Heart left ventricle (tissue), 16 donors: ENCODE measurements at regions not wholly inside any gene's neighbourhood (a gene's known extent, or its start where the extent isn't known, plus 50 kb on each side); places are given as distances from the start of the nearest gene placed in this dataset.

Experiments used
- ATAC-seq, 4 donors: fragments of 200-7000 bp; cut with Tn5 transposase; one replicate each; pipeline ENCODE4 v1.9.1; 2020 to 2022; ENCODE audit warnings: moderate library complexity in 4 of 4, mild to moderate bottlenecking in 3 of 4, moderate number of reproducible peaks in 1 of 4
- DNase-seq, 5 donors: peaks; one replicate each; pipeline ENCODE4 v3.0.0-alpha.2; 2020
- H3K27ac ChIP-seq, 12 donors: fragments of 200-600 bp; sonication (generic) in 4 of 12; one replicate each; pipeline versions ENCODE4 v1.5.0 to v1.8.0; 2016 to 2022; ENCODE audit warnings: mild to moderate bottlenecking in 2 of 12
- H3K27me3 ChIP-seq, 9 donors: fragments of 200-600 bp; sonication (generic) in 2 of 9; one replicate each; pipeline versions ENCODE4 v1.5.1 to v1.8.0; 2016 to 2022; ENCODE audit warnings: mild to moderate bottlenecking in 3 of 9
- H3K36me3 ChIP-seq, 9 donors: fragments of 200-600 bp; sonication (generic) in 2 of 9; one replicate each; pipeline versions ENCODE4 v1.5.0 to v1.8.0; 2018 to 2022; ENCODE audit warnings: mild to moderate bottlenecking in 2 of 9
- H3K4me1 ChIP-seq, 12 donors: fragments of 200-600 bp; sonication (generic) in 4 of 12; one replicate each; pipeline versions ENCODE4 v1.5.0 to v1.8.0; 2016 to 2022; ENCODE audit warnings: mild to moderate bottlenecking in 3 of 12
- H3K4me3 ChIP-seq, 12 donors: fragments of 200-600 bp; sonication (generic) in 4 of 12; one replicate each; pipeline versions ENCODE4 v1.5.0 to v1.8.0; 2017 to 2022; ENCODE audit warnings: mild to moderate bottlenecking in 9 of 12, moderate library complexity in 4 of 12
- H3K9me3 ChIP-seq, 12 donors: fragments of 200-600 bp; sonication (generic) in 4 of 12; one replicate each; pipeline versions ENCODE4 v1.5.0 to v1.8.0; 2016 to 2022; ENCODE audit warnings: mild to moderate bottlenecking in 1 of 12
- POLR2A ChIP-seq, 2 donors: fragments of 450-650 bp; IDR thresholded peaks; one replicate each; pipeline ENCODE4 v1.6.1; 2017; ENCODE audit warnings: antibody characterized with exemption in 2 of 2, mild to moderate bottlenecking in 2 of 2, moderate library complexity in 2 of 2
- whole genome bisulfite sequencing, 4 donors: extraction: QIAGEN DNeasy Blood & Tissue Kit in 2 of 4; methylation state at CpG; one replicate each; pipeline versions ENCODE4 v1.1.5 to v1.1.7; 2013 to 2018; 5-methylcytosine and 5-hydroxymethylcytosine counted together
- intact Hi-C, 10 donors: fragments of 100-400 bp; cut with DNase I; formaldehyde crosslinking; loops; one replicate each; pipeline versions ENCODE4 v1.11.1 to v1.14.2; 2022
- TF ChIP-seq, protein P1 (sequence below), 12 donors: fragments of 200-600 bp; sonication (generic) in 4 of 12; IDR thresholded peaks; one replicate each; pipeline versions ENCODE4 v1.5.0 to v1.8.0; 2018 to 2022; ENCODE audit warnings: antibody characterized with exemption in 12 of 12, mild to moderate bottlenecking in 5 of 12
- donor health status: ischemic (EF 13 %, LVEDD 7.1; RV severe dilation, severe dysfunction).
- donor health status: healthy with polysubstance abuse.
- donor health status: DM: no; HTN: yes; CAD: no.
- donor health status: DM: no; HTN: no; CAD: no.
- donor health status: ischemic (EF 25% LVEDD 6.9; RV normal size, moderate dysfunction).
- donor health status: ischemic (EF 25% LVEDD 5.7; RV mildly dilated, moderate dysfunction).
- donor health status: healthy.
- donor health status: DM: yes; HTN: yes; CAD: no.
- donor health status: ischemic (EF 35%, LVEDD 5.7; RV mildly dilated, moderate dysfunction).
- donor health status: nonischemic (EF 11% LVEDD 7.7; RV severe dilation, severe dysfunction).
- donor health status: DM: yes; HTN: yes; CAD: no.
- donor health status: PGD.
- donor health status: ischemic (EF 29% LVEDD 5.4; RV normal size, mild dysfunction).
- donor health status: nonischemic (EF 23%, LVEDD 6.1; RV moderate dilation, normal function).

DNA sequence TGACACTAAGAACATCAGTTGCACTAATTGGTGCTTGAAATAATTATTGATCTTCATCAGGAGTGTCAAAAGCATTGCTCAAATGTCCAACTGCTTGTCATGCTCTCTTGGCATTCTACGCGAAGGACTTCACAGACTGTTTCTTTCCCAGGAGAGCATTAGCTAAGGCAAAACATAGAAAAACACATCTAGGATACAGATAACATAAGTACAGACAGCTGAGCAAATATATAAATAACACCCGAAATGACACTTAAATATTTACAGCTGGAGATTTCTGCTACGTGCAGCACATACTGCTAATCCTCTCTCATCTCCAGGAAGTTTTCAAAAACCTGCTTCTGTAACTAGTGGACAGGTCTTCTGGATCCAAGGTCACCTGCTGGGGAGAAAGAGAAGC is 120.0 kb upstream of the PRMT8 start:
- TF ChIP-seq POLR2A (IDR thresholded peaks at IDR 0.05) = no peak
- TF ChIP-seq, protein P1, sequence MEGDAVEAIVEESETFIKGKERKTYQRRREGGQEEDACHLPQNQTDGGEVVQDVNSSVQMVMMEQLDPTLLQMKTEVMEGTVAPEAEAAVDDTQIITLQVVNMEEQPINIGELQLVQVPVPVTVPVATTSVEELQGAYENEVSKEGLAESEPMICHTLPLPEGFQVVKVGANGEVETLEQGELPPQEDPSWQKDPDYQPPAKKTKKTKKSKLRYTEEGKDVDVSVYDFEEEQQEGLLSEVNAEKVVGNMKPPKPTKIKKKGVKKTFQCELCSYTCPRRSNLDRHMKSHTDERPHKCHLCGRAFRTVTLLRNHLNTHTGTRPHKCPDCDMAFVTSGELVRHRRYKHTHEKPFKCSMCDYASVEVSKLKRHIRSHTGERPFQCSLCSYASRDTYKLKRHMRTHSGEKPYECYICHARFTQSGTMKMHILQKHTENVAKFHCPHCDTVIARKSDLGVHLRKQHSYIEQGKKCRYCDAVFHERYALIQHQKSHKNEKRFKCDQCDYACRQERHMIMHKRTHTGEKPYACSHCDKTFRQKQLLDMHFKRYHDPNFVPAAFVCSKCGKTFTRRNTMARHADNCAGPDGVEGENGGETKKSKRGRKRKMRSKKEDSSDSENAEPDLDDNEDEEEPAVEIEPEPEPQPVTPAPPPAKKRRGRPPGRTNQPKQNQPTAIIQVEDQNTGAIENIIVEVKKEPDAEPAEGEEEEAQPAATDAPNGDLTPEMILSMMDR (IDR thresholded peaks at IDR 0.05) = no peak
- peaks cover 0 to 4% (median 0%) of the 10 kb centered on the region in 12 donors for H3K4me1 ChIP-seq
- no peaks in the 10 kb centered on the region for H3K36me3 ChIP-seq
- intact Hi-C loops = no loop called here
- no peak overlapping the region for H3K4me3 ChIP-seq
- H3K27ac ChIP-seq = no peak overlapping the region
- no peaks in the 10 kb centered on the region for H3K9me3 ChIP-seq
- WGBS, 4 donors = 48 to 65% (median 53%) methylated on average over 4 of the region's 4 CpGs
- ATAC-seq = no peak
- DNase-seq = no peak
- H3K27me3 ChIP-seq = peaks cover 0 to 30% (median 4%) of the 10 kb centered on the region in 9 donors

DNA sequence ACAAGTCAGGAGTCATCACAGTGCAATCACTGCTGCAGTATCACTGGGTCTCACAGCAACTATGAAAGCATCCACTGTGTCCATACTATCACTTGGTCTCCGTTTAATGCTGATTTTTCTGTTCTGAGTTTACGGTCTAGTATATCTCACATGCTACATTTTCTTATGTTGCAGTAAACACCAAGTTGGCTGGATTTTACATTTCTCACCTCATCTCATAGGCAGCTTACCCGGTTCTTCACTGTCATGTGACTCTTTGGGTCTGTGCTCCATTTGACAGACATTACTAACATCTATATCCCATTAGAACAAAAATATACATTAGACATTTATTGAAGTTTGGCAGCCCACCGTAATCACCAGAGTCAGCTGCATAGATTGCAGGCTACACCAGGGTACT is 115.7 kb upstream of the PRMT8 start:
- DNase-seq (no peak), ATAC-seq (no peak)
- 76 to 94% (median 93%) methylated on average over 4 of the region's 4 CpGs for WGBS, 4 donors
- Histone ChIP-seq H3K4me3 (no peak overlapping the region), H3K36me3 (no peaks in the 10 kb centered on the region), H3K9me3 (no peaks in the 10 kb centered on the region), H3K27ac (no peak overlapping the region), H3K27me3 (peaks cover 0 to 6% (median 0%) of the 10 kb centered on the region in 9 donors), H3K4me1 (peaks cover 0 to 4% (median 0%) of the 10 kb centered on the region in 12 donors)
- TF ChIP-seq POLR2A (IDR thresholded peaks at IDR 0.05) = no peak
- TF ChIP-seq, protein P1 (IDR thresholded peaks at IDR 0.05) = no peak
- intact Hi-C loops = no loop called here

DNA sequence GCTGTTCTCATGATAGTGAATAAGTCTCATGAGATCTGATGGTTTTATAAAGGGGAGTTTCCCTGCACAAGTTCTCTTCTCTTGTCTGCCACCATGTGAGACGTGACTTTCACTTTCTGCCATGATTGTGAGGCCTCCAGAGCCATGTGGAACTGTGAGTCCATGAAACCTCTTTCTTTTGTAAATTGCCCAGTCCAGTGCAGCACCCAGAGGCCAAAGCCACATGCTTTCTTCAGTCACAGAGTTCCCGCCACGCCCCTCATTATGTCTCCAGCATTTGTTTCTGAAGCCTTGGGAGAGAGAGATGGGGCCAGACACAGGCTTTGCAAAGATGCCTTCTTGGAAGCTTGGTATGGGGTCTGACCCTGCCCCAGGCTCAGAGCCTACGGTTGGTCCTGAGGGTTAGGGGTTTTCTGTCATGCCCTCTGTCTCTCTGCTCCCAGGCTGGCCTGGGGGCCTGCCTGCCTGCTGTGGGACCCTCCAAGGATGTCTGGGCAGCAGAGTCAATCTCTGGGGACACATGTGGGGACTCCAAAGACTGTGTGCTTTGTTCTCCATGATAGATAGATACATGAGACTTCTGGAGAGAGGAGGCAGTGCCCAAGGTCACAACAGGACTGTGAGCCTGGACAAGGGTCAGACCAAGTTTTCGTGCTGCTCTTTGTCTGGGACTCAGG is 114.1 kb upstream of the PRMT8 start:
- H3K4me3 ChIP-seq = no peak overlapping the region
- no peaks in the 10 kb centered on the region for H3K27me3 ChIP-seq
- H3K27ac ChIP-seq = no peak overlapping the region
- 71 to 80% (median 76%) methylated on average over 4 to 5 of the region's 5 CpGs for WGBS, 4 donors
- intact Hi-C loops = no loop called here
- DNase-seq = no peak
- TF ChIP-seq, protein P1 (IDR thresholded peaks at IDR 0.05) = no peak
- TF ChIP-seq POLR2A (IDR thresholded peaks at IDR 0.05) = no peak
- peaks cover 0 to 19% (median 3%) of the 10 kb centered on the region in 12 donors for H3K4me1 ChIP-seq
- H3K9me3 ChIP-seq = no peaks in the 10 kb centered on the region
- no peaks in the 10 kb centered on the region for H3K36me3 ChIP-seq
- ATAC-seq = peak in 1 of 4 donors; percentile 10

DNA sequence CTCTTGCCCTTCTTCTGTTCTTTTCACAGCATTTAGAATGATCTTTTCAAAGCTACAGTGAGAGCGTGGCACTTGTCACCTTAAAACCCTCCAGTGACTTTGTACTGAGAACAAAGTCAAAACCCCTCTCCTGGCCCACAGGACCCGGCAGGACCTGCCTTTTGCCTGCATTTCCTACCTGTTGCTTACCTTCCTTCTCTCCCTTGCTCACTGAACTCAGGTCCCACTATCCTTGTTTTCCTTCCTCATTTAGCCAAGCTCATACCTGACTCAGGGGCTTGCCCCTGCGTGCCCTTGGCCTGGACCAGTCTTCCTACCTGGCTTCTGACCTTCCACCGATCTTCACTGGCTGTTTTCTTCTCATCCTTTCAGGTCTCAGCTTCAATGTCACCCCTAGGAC is 112.3 kb upstream of the PRMT8 start:
- no peak for TF ChIP-seq POLR2A (IDR thresholded peaks at IDR 0.05)
- TF ChIP-seq, protein P1 (IDR thresholded peaks at IDR 0.05) = no peak
- Histone ChIP-seq H3K36me3 (no peaks in the 10 kb centered on the region), H3K4me3 (no peak overlapping the region), H3K4me1 (peaks cover 0 to 19% (median 3%) of the 10 kb centered on the region in 12 donors), H3K27ac (no peak overlapping the region), H3K9me3 (no peaks in the 10 kb centered on the region), H3K27me3 (no peaks in the 10 kb centered on the region)
- intact Hi-C loops = no loop called here
- 88 to 94% (median 93%) methylated on average over 4 of the region's 4 CpGs for WGBS, 4 donors
- DNase-seq (no peak), ATAC-seq (no peak)
